H9 (cell line): ENCODE measurements at regions not wholly inside any gene's neighbourhood (a gene's known extent, or its start where the extent isn't known, plus 50 kb on each side); places are given as distances from the start of the nearest gene placed in this dataset.

Experiments
- DNase-seq: peaks from one replicate; pipeline ENCODE4 v3.0.0-alpha.2; 2017
- H2AFZ ChIP-seq: one replicate; pipeline ENCODE4 v1.6.1; 2013; ENCODE audit warnings: mild to moderate bottlenecking, low read length, control low read depth, moderate library complexity
- H2AK5ac ChIP-seq: 2 replicates; pipeline ENCODE4 v1.6.1; 2013; ENCODE audit warnings: low read length, control low read depth, mixed read lengths; ENCODE audit not compliant: insufficient read length
- H2BK120ac ChIP-seq: one replicate; pipeline ENCODE4 v1.6.1; 2013; ENCODE audit warnings: low read depth, mild to moderate bottlenecking, low read length, control low read depth, inconsistent platforms; ENCODE audit not compliant: poor library complexity, severe bottlenecking
- H2BK12ac ChIP-seq: 2 replicates; pipeline ENCODE4 v1.6.1; 2013; ENCODE audit warnings: low read length, control low read depth, mixed read lengths, low read depth; ENCODE audit not compliant: insufficient read length
- H2BK15ac ChIP-seq: 2 replicates; pipeline ENCODE4 v1.6.1; 2013; ENCODE audit warnings: low read depth, low read length, control low read depth
- H2BK20ac ChIP-seq: one replicate; pipeline ENCODE4 v1.6.1; 2013; ENCODE audit warnings: low read depth, mild to moderate bottlenecking, low read length, control low read depth, inconsistent platforms; ENCODE audit not compliant: poor library complexity, severe bottlenecking
- H2BK5ac ChIP-seq: 2 replicates; pipeline ENCODE4 v1.6.1; 2013; ENCODE audit warnings: low read length, control low read depth, mixed read lengths; ENCODE audit not compliant: insufficient read length
- H3K14ac ChIP-seq: 2 replicates; pipeline ENCODE4 v1.6.1; 2013; ENCODE audit warnings: low read length, control low read depth; ENCODE audit not compliant: insufficient read depth
- H3K18ac ChIP-seq: 2 replicates; pipeline ENCODE4 v1.6.1; 2013; ENCODE audit warnings: low read depth, mild to moderate bottlenecking, mixed read lengths, low read length, control low read depth; ENCODE audit not compliant: insufficient read length
- H3K23ac ChIP-seq: 2 replicates; pipeline ENCODE4 v1.6.1; 2013; ENCODE audit warnings: low read length, control low read depth, mixed read lengths, low read depth; ENCODE audit not compliant: insufficient read length
- H3K23me2 ChIP-seq: 2 replicates; pipeline ENCODE4 v1.6.1; 2013; ENCODE audit warnings: low read depth, mild to moderate bottlenecking, mixed read lengths, low read length, control low read depth; ENCODE audit not compliant: insufficient read length, poor library complexity, severe bottlenecking
- H3K27ac ChIP-seq: 2 replicates; pipeline ENCODE4 v1.5.1; 2013; ENCODE audit warnings: low read length, control low read depth, mixed read lengths, low read depth; ENCODE audit not compliant: insufficient read length
- H3K27me3 ChIP-seq: 2 replicates; pipeline ENCODE4 v1.6.1; 2013; ENCODE audit warnings: low read length, control low read depth, inconsistent platforms; ENCODE audit not compliant: insufficient read depth
- H3K4ac ChIP-seq: 2 replicates; pipeline ENCODE4 v1.6.1; 2013; ENCODE audit warnings: low read depth, mild to moderate bottlenecking, control low read depth, inconsistent platforms, low read length, moderate library complexity
- H3K4me1 ChIP-seq: 2 replicates; pipeline ENCODE4 v1.6.1; 2013; ENCODE audit warnings: low read length, control low read depth, inconsistent platforms; ENCODE audit not compliant: insufficient read depth
- H3K4me2 ChIP-seq: 2 replicates; pipeline ENCODE4 v1.6.1; 2013; ENCODE audit warnings: low read length, control low read depth, mixed read lengths; ENCODE audit not compliant: insufficient read length, insufficient read depth
- H3K56ac ChIP-seq: 2 replicates; pipeline ENCODE4 v1.6.1; 2013; ENCODE audit warnings: low read depth, mild to moderate bottlenecking, mixed read lengths, low read length, control low read depth; ENCODE audit not compliant: insufficient read length
- H3K79me1 ChIP-seq: 2 replicates; pipeline ENCODE4 v1.6.1; 2013; ENCODE audit warnings: low read depth, mild to moderate bottlenecking, moderate library complexity, low read length, control low read depth, inconsistent platforms; ENCODE audit not compliant: insufficient read depth, poor library complexity, severe bottlenecking
- H3K79me2 ChIP-seq: 2 replicates; pipeline ENCODE4 v1.6.1; 2013; ENCODE audit warnings: low read length, control low read depth, inconsistent platforms; ENCODE audit not compliant: insufficient read depth
- H3K9ac ChIP-seq: 2 replicates; pipeline ENCODE4 v1.6.1; 2013; ENCODE audit warnings: low read length, control low read depth, mixed read lengths; ENCODE audit not compliant: insufficient read length; ENCODE audit errors: extremely low read depth
- H3K9me3 ChIP-seq: one replicate; pipeline ENCODE4 v1.6.1; 2013; ENCODE audit warnings: low read depth, low read length, inconsistent platforms; ENCODE audit not compliant: control insufficient read depth
- H3T11ph ChIP-seq: one replicate; pipeline ENCODE4 v1.6.1; 2013; ENCODE audit warnings: mild to moderate bottlenecking, low read length, control low read depth, inconsistent platforms
- H4K20me1 ChIP-seq: one replicate; pipeline ENCODE4 v1.6.1; 2013; ENCODE audit not compliant: control insufficient read depth, insufficient read length, insufficient read depth
- H4K5ac ChIP-seq: 2 replicates; pipeline ENCODE4 v1.6.1; 2013; ENCODE audit warnings: low read depth, mild to moderate bottlenecking, mixed read lengths, low read length, control low read depth; ENCODE audit not compliant: insufficient read length
- H4K8ac ChIP-seq: replicated peaks from 2 replicates; pipeline ENCODE4 v1.6.1; 2013; ENCODE audit warnings: low read length, control low read depth, mixed read lengths, low read depth; ENCODE audit not compliant: insufficient read length
- H4K91ac ChIP-seq: 2 replicates; pipeline ENCODE4 v1.6.1; 2013; ENCODE audit warnings: low read depth, mild to moderate bottlenecking, moderate library complexity, mixed read lengths, low read length, control low read depth; ENCODE audit not compliant: insufficient read length
- H3K27ac Mint-ChIP-seq, 3 experiments: 2 replicates in 2 of 3; 3 replicates in 1 of 3; pipeline ENCODE4 v1.8.0; 2020 to 2021; ENCODE audit warnings: mixed read lengths in 3 of 3, mild to moderate bottlenecking in 1 of 3, moderate library complexity in 1 of 3
- H3K27me3 Mint-ChIP-seq: 2 replicates; pipeline ENCODE4 v1.8.0; 2021; ENCODE audit warnings: low read depth, mild to moderate bottlenecking, moderate library complexity, mixed read lengths
- H3K36me3 Mint-ChIP-seq, 3 experiments: 2 replicates in 2 of 3; 3 replicates in 1 of 3; pipeline ENCODE4 v1.8.0; 2020 to 2021; ENCODE audit warnings: low read depth in 3 of 3, mixed read lengths in 3 of 3; ENCODE audit not compliant: insufficient read depth in 1 of 3
- H3K4me1 Mint-ChIP-seq, 2 experiments: 2 replicates each; pipeline ENCODE4 v1.8.0; 2020; ENCODE audit warnings: mixed read lengths in 2 of 2
- H3K4me3 Mint-ChIP-seq, 2 experiments: 2 replicates in 1 of 2; 3 replicates in 1 of 2; pipeline ENCODE4 v1.8.0; 2020 to 2021; ENCODE audit warnings: mild to moderate bottlenecking in 2 of 2, mixed read lengths in 2 of 2, moderate library complexity in 1 of 2
- H3K9me3 Mint-ChIP-seq, 2 experiments: 2 replicates in 1 of 2; 3 replicates in 1 of 2; pipeline ENCODE4 v1.8.0; 2020; ENCODE audit warnings: mild to moderate bottlenecking in 2 of 2, mixed read lengths in 2 of 2, moderate library complexity in 1 of 2
- CTCF ChIP-seq: fragments of 200-600 bp; sonication (generic); conservative IDR thresholded peaks from 3 replicates; pipeline ENCODE4 v1.8.0; 2021; ENCODE audit warnings: antibody characterized with exemption, mild to moderate bottlenecking
- WGBS: extraction: QIAGEN DNeasy Blood & Tissue Kit; methylation state at CpG from one replicate; pipeline ENCODE4 v1.1.7; 2013; ENCODE audit warnings: missing lambda C conversion rate, low lambda C conversion rate, mixed read lengths; ENCODE audit not compliant: insufficient read length; ENCODE audit errors: extremely low coverage; 5-methylcytosine and 5-hydroxymethylcytosine counted together

GRCh38 chr6:94227741-94228140 lies 808.4 kb upstream of the EPHA7 start:
- Histone ChIP-seq H2BK12ac (no peak overlapping the region), H3T11ph (no peak overlapping the region), H3K27ac (no peak overlapping the region), H3K27me3 (no peaks in the 10 kb centered on the region), H2AFZ (no peak overlapping the region), H3K79me2 (no peaks in the 10 kb centered on the region), H2BK5ac (no peak overlapping the region), H4K91ac (no peak overlapping the region), H3K4me1 (no peaks in the 10 kb centered on the region), H4K5ac (no peak overlapping the region), H3K4ac (no peak overlapping the region), H4K20me1 (no peaks in the 10 kb centered on the region), H2BK20ac (no peak overlapping the region), H3K14ac (no peak overlapping the region), H3K56ac (no peak overlapping the region), H4K8ac (no peak overlapping the region), H3K18ac (no peak overlapping the region), H3K23me2 (no peaks in the 10 kb centered on the region), H3K9me3 (no peaks in the 10 kb centered on the region), H3K9ac (no peak overlapping the region), H3K4me2 (no peak overlapping the region), H2BK15ac (no peak overlapping the region), H3K79me1 (no peaks in the 10 kb centered on the region), H2AK5ac (no peak overlapping the region), H2BK120ac (no peak overlapping the region), H3K23ac (no peak overlapping the region)
- DNase-seq: no peak
- Mint-ChIP-seq H3K27me3 (no peaks in the 10 kb centered on the region), H3K27ac (no peak overlapping the region), H3K4me3 (no peak overlapping the region), H3K9me3 (peaks cover 0 to 3% of the 10 kb centered on the region in 2 experiments; a peak in 1 of 5 replicates), H3K4me1 (peaks cover 0 to 4% of the 10 kb centered on the region in 2 experiments; a peak in 2 of 4 replicates), H3K36me3 (no peaks in the 10 kb centered on the region; a peak in 1 of 7 replicates)
- no peak for TF ChIP-seq CTCF
- no CpG with 5 or more reads among the region's 4 CpGs for WGBS
